ENCODE measurements at regions not wholly inside any gene's neighbourhood (a gene's known extent, or its start where the extent isn't known, plus 50 kb on each side); places are given as distances from the start of the nearest gene placed in this dataset.
A peak's percentile ranks its signal among the peaks of the same experiment; 100 is the strongest.

- no peaks in the 10 kb centered on the region for H3K36me3 Mint-ChIP-seq (ENCODE audit: low read depth)
- no peaks in the 10 kb centered on the region for H3K9me3 Mint-ChIP-seq
- H3K4me3 Mint-ChIP-seq: no peak overlapping the region
- H3K9me3 ChIP-seq (ENCODE audit: control insufficient read depth, low read length): no peaks in the 10 kb centered on the region
- H3K4me3 ChIP-seq (ENCODE audit: low read length): no peak overlapping the region
- H3K27ac ChIP-seq (ENCODE audit: low read depth, low read length): no peak overlapping the region
- peaks cover 85% of the 10 kb centered on the region for H3K27me3 Mint-ChIP-seq (ENCODE audit: insufficient read depth)
- peaks cover 5% of the 10 kb centered on the region for H3K4me1 Mint-ChIP-seq
- H3K36me3 ChIP-seq (ENCODE audit: control insufficient read depth, insufficient read depth, low read length): no peaks in the 10 kb centered on the region
- no peak overlapping the region for H3K9ac ChIP-seq (ENCODE audit: extremely low read depth, low read length, poor library complexity, severe bottlenecking)
- H3K4me1 ChIP-seq (ENCODE audit: control insufficient read depth, insufficient read depth, low read length): no peaks in the 10 kb centered on the region
- H3K27ac Mint-ChIP-seq: no peak overlapping the region
- H3K27me3 ChIP-seq (ENCODE audit: control insufficient read depth, insufficient read depth, low read length, poor library complexity, severe bottlenecking): peaks cover 84% of the 10 kb centered on the region
- TF ChIP-seq CTCF (conservative IDR thresholded peaks at IDR 0.05): no peak
- WGBS, 2 experiments (ENCODE audit: insufficient coverage in 1 of 2, insufficient read length in 1 of 2): 22 to 33% methylated on average over 2 of the region's 2 CpGs
- DNase-seq: peak; percentile 91
Observed at GRCh38 chr5:155735388-155735787, 591.6 kb upstream of the SGCD start.

- Histone ChIP-seq H3K9me3 (ENCODE audit: control insufficient read depth, low read length) (no peaks in the 10 kb centered on the region), H3K27ac (ENCODE audit: low read depth, low read length) (no peak overlapping the region), H3K4me1 (ENCODE audit: control insufficient read depth, insufficient read depth, low read length) (no peaks in the 10 kb centered on the region), H3K36me3 (ENCODE audit: control insufficient read depth, insufficient read depth, low read length) (no peaks in the 10 kb centered on the region), H3K27me3 (ENCODE audit: control insufficient read depth, insufficient read depth, low read length, poor library complexity, severe bottlenecking) (peaks cover 51% of the 10 kb centered on the region), H3K9ac (ENCODE audit: extremely low read depth, low read length, poor library complexity, severe bottlenecking) (no peak overlapping the region), H3K4me3 (ENCODE audit: low read length) (no peak overlapping the region)
- Mint-ChIP-seq H3K27ac (no peak overlapping the region), H3K4me3 (no peak overlapping the region), H3K36me3 (ENCODE audit: low read depth) (no peaks in the 10 kb centered on the region), H3K4me1 (peaks cover 9% of the 10 kb centered on the region), H3K27me3 (ENCODE audit: insufficient read depth) (peaks cover 55% of the 10 kb centered on the region), H3K9me3 (no peaks in the 10 kb centered on the region)
- WGBS, 2 experiments (ENCODE audit: insufficient coverage in 1 of 2, insufficient read length in 1 of 2): 88 to 100% methylated on average over 2 of the region's 2 CpGs
- TF ChIP-seq CTCF (conservative IDR thresholded peaks at IDR 0.05): no peak
- no peak for DNase-seq
Observed at GRCh38 chr5:155738616-155739015, 588.3 kb upstream of the SGCD start.

GRCh38 chr5:155746367-155747038 lies 580.5 kb upstream of the SGCD start:
- Histone ChIP-seq H3K4me1 (ENCODE audit: control insufficient read depth, insufficient read depth, low read length) (no peaks in the 10 kb centered on the region), H3K9me3 (ENCODE audit: control insufficient read depth, low read length) (peaks cover 15% of the 10 kb centered on the region), H3K27ac (ENCODE audit: low read depth, low read length) (no peak overlapping the region), H3K4me3 (ENCODE audit: low read length) (no peak overlapping the region), H3K36me3 (ENCODE audit: control insufficient read depth, insufficient read depth, low read length) (no peaks in the 10 kb centered on the region), H3K27me3 (ENCODE audit: control insufficient read depth, insufficient read depth, low read length, poor library complexity, severe bottlenecking) (no peaks in the 10 kb centered on the region), H3K9ac (ENCODE audit: extremely low read depth, low read length, poor library complexity, severe bottlenecking) (no peak overlapping the region)
- TF ChIP-seq CTCF (conservative IDR thresholded peaks at IDR 0.05): peak; percentile 38
- Mint-ChIP-seq H3K27me3 (ENCODE audit: insufficient read depth) (peaks cover 2% of the 10 kb centered on the region), H3K27ac (no peak overlapping the region), H3K4me3 (no peak overlapping the region), H3K36me3 (ENCODE audit: low read depth) (no peaks in the 10 kb centered on the region), H3K9me3 (no peaks in the 10 kb centered on the region), H3K4me1 (peaks cover 3% of the 10 kb centered on the region)
- no peak for DNase-seq
- WGBS, 2 experiments (ENCODE audit: insufficient coverage in 1 of 2, insufficient read length in 1 of 2): 63% methylated on average over 1 of the region's 1 CpG; no CpG with 5 or more reads in 1 of the 2 experiments
